Stomach smooth muscle (tissue), 2 donors: ENCODE measurements at regions not wholly inside any gene's neighbourhood (a gene's known extent, or its start where the extent isn't known, plus 50 kb on each side); places are given as distances from the start of the nearest gene placed in this dataset.
"Not testable (repeated sequence)": the region's sequence is repeated elsewhere in the genome, so short reads cannot be mapped to it uniquely, and the experiment has no call there.

Experiments
- H3K27ac ChIP-seq: one replicate; pipeline ENCODE4 v1.7.0; 2013; ENCODE audit warnings: mild to moderate bottlenecking, low read length, inconsistent platforms
- H3K27me3 ChIP-seq, 2 donors: one replicate each; pipeline ENCODE4 v1.7.0; 2013; ENCODE audit warnings: low read length in 2 of 2; ENCODE audit not compliant: insufficient read depth in 2 of 2, control insufficient read depth in 1 of 2
- H3K36me3 ChIP-seq, 2 donors: one replicate each; pipeline ENCODE4 v1.7.0; 2013; ENCODE audit warnings: low read length in 2 of 2; ENCODE audit not compliant: control insufficient read depth in 2 of 2, insufficient read depth in 2 of 2
- H3K4me1 ChIP-seq: one replicate; pipeline ENCODE4 v1.7.0; 2013; ENCODE audit warnings: low read length; ENCODE audit not compliant: control insufficient read depth, insufficient read depth
- H3K4me3 ChIP-seq, 2 donors: one replicate each; pipeline ENCODE4 v1.7.0; 2013; ENCODE audit warnings: low read length in 2 of 2
- H3K9ac ChIP-seq, 2 donors: one replicate each; pipeline ENCODE4 v1.7.0; 2013; ENCODE audit warnings: low read length in 2 of 2, mild to moderate bottlenecking in 1 of 2
- H3K9me3 ChIP-seq, 2 donors: one replicate each; pipeline ENCODE4 v1.7.0; 2013; ENCODE audit warnings: low read length in 2 of 2; ENCODE audit not compliant: control insufficient read depth in 2 of 2
- donor health status: healthy.
- donor health status: Pancreatic carcinoma.

DNA sequence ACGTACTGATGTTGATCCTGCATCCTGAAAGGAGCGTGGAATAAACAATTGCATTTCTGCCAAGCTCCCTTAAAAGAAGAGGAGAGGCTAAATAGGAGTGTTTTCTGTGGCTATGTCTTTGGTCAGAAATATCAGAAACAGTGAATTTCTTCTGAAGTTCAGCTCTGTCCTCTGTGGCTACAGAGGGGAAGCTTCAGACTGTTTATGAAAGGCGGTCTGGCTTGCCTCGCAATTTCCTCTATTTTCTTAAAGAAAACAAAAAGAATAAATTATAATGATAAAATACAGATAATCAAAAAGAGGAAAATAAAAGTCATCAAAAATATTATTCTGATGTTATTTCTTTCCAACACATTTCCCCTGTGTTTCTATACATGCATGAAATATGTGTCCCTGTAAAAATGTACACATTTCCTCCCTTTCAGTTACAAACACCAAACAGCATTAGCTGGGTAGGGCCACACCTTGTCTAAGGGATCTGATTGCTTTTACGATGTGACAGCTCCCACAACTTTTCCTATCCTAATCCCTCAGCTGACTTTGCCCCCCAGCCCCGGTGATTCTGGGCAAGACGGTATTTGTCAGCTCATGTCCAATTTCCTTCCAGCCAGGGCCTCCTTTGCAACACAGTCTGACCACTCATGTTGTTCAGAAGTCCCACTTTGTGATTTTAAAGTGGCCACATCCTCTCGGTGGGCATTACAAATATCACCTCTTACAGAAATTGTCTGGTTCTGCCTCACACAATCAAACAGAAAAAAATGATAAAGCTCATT is 439.0 kb downstream of the HS3ST3B1 start:
- Histone ChIP-seq H3K4me3 (no peak overlapping the region), H3K9ac (no peak overlapping the region), H3K9me3 (no peaks in the 10 kb centered on the region), H3K27me3 (no peaks in the 10 kb centered on the region), H3K27ac (no peak overlapping the region), H3K36me3 (no peaks in the 10 kb centered on the region), H3K4me1 (no peaks in the 10 kb centered on the region)

GRCh38 chr17:14738652-14738988 is 437.7 kb downstream of the HS3ST3B1 start:
- Histone ChIP-seq H3K36me3 (no peaks in the 10 kb centered on the region), H3K27ac (no peak overlapping the region), H3K9ac (no peak overlapping the region), H3K27me3 (no peaks in the 10 kb centered on the region), H3K4me1 (no peaks in the 10 kb centered on the region), H3K4me3 (no peak overlapping the region), H3K9me3 (no peaks in the 10 kb centered on the region)

- Histone ChIP-seq H3K27ac (no peak overlapping the region), H3K27me3 (no peaks in the 10 kb centered on the region), H3K9ac (no peak overlapping the region), H3K4me1 (no peaks in the 10 kb centered on the region), H3K36me3 (no peaks in the 10 kb centered on the region), H3K4me3 (no peak overlapping the region), H3K9me3 (no peaks in the 10 kb centered on the region)
These were observed 437.2 kb downstream of the HS3ST3B1 start for GRCh38 chr17:14737984-14738651.

DNA sequence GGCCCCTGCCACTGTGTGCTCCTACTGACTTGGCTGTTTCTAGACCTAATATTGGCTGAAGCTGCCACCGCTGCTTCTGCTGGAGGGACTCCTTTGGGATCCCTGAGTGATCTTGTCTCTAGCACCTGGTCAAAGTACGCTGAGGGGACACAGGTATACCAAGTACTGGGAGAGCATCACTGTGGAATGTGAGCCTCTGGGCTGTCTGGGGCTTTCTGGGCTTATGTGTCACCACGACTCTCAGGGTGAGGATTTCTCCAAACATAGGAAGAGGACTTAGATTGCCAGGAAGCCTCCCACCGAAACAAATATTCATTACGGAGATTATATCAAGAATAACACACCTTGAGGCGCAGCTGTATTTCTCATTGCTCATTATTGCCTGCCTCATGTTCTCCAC is 435.8 kb downstream of the HS3ST3B1 start:
- no peaks in the 10 kb centered on the region for H3K4me1 ChIP-seq
- H3K4me3 ChIP-seq, result no peak overlapping the region
- no peak overlapping the region for H3K27ac ChIP-seq
- H3K27me3 ChIP-seq, result no peaks in the 10 kb centered on the region
- no peaks in the 10 kb centered on the region for H3K9me3 ChIP-seq
- no peak overlapping the region for H3K9ac ChIP-seq
- no peaks in the 10 kb centered on the region for H3K36me3 ChIP-seq

- Histone ChIP-seq H3K4me3 (no peak overlapping the region), H3K27me3 (no peaks in the 10 kb centered on the region), H3K27ac (no peak overlapping the region), H3K9ac (no peak overlapping the region), H3K4me1 (no peaks in the 10 kb centered on the region), H3K36me3 (no peaks in the 10 kb centered on the region), H3K9me3 (no peaks in the 10 kb centered on the region)
These were observed 432.5 kb downstream of the HS3ST3B1 start for GRCh38 chr17:14733376-14733775.

DNA sequence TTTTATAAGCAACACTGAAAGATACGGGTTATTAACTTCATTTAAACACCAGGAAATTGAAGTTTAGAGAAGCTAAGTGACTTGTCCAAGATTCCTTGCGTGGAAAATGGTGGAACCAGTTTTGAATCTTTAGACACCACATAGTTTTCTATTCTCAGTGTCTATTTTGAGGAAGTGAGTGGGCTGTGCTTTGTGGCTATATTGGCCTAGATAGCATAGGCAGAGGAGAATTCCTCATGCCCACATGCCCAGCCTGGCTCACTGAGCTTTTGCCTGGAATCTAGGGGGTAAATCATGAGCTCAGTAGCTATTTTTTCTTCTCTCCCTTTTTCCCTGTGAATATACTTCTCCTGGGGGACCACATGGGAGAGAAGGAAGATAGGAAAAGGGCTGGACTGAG is 431.3 kb downstream of the HS3ST3B1 start:
- H3K27me3 ChIP-seq, result no peaks in the 10 kb centered on the region
- no peaks in the 10 kb centered on the region for H3K4me1 ChIP-seq
- H3K27ac ChIP-seq, result no peak overlapping the region
- H3K4me3 ChIP-seq, result no peak overlapping the region
- H3K9me3 ChIP-seq, result no peaks in the 10 kb centered on the region
- H3K36me3 ChIP-seq, result no peaks in the 10 kb centered on the region
- no peak overlapping the region for H3K9ac ChIP-seq

DNA sequence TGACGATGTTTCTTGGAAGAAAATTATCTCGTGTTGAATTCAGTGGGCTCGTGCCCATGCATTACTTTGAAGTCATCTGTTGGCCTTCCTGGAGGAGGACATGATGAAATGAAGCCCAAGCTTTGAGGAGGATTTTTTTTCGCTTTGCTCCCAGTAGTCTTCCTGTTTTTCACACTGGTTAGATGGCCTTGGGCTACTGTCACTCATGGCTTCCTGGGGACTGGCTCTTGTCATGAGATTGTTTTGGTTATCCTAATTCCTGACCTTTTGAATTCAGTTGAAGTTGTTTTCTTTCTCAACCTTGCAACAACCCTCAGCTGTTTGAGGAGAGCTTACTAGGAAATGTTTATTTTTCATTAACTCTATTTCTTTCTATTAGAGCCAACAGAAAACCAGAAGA is 430.7 kb downstream of the HS3ST3B1 start:
- H3K4me1 ChIP-seq, result no peaks in the 10 kb centered on the region
- H3K4me3 ChIP-seq, result no peak overlapping the region
- no peak overlapping the region for H3K9ac ChIP-seq
- no peaks in the 10 kb centered on the region for H3K27me3 ChIP-seq
- H3K9me3 ChIP-seq, result no peaks in the 10 kb centered on the region
- no peaks in the 10 kb centered on the region for H3K36me3 ChIP-seq
- no peak overlapping the region for H3K27ac ChIP-seq

DNA sequence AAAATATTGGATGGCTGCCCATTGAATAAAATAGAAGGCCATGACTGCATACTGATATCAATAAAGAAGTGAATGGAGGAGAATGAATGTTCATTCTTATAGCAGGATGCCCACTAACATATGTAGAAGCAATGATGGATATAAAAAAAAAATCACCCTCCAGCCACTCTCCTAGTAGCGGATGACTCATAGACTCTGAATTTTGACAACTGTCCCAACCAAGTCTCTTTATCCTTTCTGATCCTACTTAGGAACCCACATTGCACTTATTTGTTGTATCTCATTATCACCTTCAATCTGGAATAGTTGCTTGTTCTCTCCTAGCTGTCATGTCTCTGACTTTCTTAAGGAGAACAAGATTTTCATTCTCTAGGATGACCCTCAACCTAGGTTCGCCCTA is 429.9 kb downstream of the HS3ST3B1 start:
- no peak overlapping the region for H3K4me3 ChIP-seq
- no peak overlapping the region for H3K9ac ChIP-seq
- H3K4me1 ChIP-seq, result no peaks in the 10 kb centered on the region
- H3K27me3 ChIP-seq, result no peaks in the 10 kb centered on the region
- no peaks in the 10 kb centered on the region for H3K9me3 ChIP-seq
- H3K27ac ChIP-seq, result no peak overlapping the region
- no peaks in the 10 kb centered on the region for H3K36me3 ChIP-seq

DNA sequence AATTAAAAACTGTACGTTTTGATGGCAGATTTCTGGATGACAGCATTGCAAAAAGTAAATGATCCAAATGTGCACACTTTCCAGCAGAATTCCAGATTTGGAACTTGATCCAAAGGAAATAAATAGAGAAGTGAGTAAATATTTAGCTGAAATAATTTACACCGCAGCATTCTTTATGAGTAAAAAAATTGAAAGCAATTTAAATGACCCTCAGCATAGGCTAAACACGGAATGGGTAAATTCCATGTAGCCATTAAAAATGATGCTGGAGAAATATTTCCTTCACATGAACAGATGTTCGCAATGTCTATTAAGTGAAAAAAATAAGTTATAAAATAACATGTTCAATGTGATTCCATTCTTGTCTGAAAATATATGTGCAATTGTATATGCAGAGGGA is 424.8 kb downstream of the HS3ST3B1 start:
- H3K9me3 ChIP-seq, result peaks cover 0 to 6% of the 10 kb centered on the region in 2 donors
- H3K36me3 ChIP-seq, result no peaks in the 10 kb centered on the region
- H3K27me3 ChIP-seq, result no peaks in the 10 kb centered on the region
- H3K9ac ChIP-seq, result no peak overlapping the region
- H3K4me3 ChIP-seq, result no peak overlapping the region
- H3K27ac ChIP-seq, result no peak overlapping the region
- H3K4me1 ChIP-seq, result no peaks in the 10 kb centered on the region

GRCh38 chr17:14724770-14725169 is 423.9 kb downstream of the HS3ST3B1 start:
- H3K4me3 ChIP-seq, result no peak overlapping the region
- H3K9me3 ChIP-seq, result peaks cover 0 to 6% of the 10 kb centered on the region in 2 donors
- no peak overlapping the region for H3K9ac ChIP-seq
- no peak overlapping the region for H3K27ac ChIP-seq
- H3K36me3 ChIP-seq, result no peaks in the 10 kb centered on the region
- H3K4me1 ChIP-seq, result no peaks in the 10 kb centered on the region
- H3K27me3 ChIP-seq, result no peaks in the 10 kb centered on the region

DNA sequence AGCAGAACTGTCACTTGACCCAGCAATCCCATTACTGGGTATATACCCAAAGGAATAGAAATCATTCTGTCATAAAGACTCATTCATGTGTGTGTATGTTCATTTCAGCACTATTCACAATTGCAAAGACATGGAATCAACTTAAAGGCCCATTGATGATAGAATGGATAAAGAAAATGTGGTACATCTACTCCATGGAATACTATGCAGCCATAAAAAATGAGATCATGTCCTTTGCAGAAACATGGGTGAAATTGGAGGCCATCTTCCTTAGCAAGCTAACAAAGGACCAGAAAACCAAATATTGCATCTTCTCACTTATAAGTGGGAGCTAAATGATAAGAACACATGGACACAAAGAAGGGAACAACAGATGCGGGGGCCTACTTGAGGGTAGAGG is 422.5 kb downstream of the HS3ST3B1 start:
- not testable (repeated sequence) for H3K9me3 ChIP-seq, H3K9ac ChIP-seq, H3K27ac ChIP-seq

More for the DNA sequence above, 422.5 kb downstream of the HS3ST3B1 start:
- not testable (repeated sequence) for H3K4me1 ChIP-seq, H3K36me3 ChIP-seq, H3K27me3 ChIP-seq, H3K4me3 ChIP-seq
